ENCODE measurements at regions not wholly inside any gene's neighbourhood (a gene's known extent, or its start where the extent isn't known, plus 50 kb on each side); places are given as distances from the start of the nearest gene placed in this dataset.

- no peaks in the 10 kb centered on the region for H3K36me3 ChIP-seq (ENCODE audit: control insufficient read depth, insufficient read depth, low read length)
- H3K27me3 ChIP-seq (ENCODE audit: control insufficient read depth, insufficient read depth, low read length, poor library complexity, severe bottlenecking), result peaks cover 28% of the 10 kb centered on the region
- no peak for TF ChIP-seq CTCF (conservative IDR thresholded peaks at IDR 0.05)
- no peak overlapping the region for H3K9ac ChIP-seq (ENCODE audit: extremely low read depth, low read length, poor library complexity, severe bottlenecking)
- no peak overlapping the region for H3K4me3 ChIP-seq (ENCODE audit: low read length)
- H3K9me3 Mint-ChIP-seq, result peaks cover 17% of the 10 kb centered on the region
- DNase-seq, result no peak
- WGBS, 2 experiments (ENCODE audit: insufficient coverage in 1 of 2, insufficient read length in 1 of 2), result 93 to 97% methylated on average over 2 to 4 of the region's 4 CpGs
- H3K27ac Mint-ChIP-seq, result no peak overlapping the region
- peaks cover 7% of the 10 kb centered on the region for H3K4me1 ChIP-seq (ENCODE audit: control insufficient read depth, insufficient read depth, low read length)
- peaks cover 14% of the 10 kb centered on the region for H3K9me3 ChIP-seq (ENCODE audit: control insufficient read depth, low read length)
- no peaks in the 10 kb centered on the region for H3K36me3 Mint-ChIP-seq (ENCODE audit: low read depth)
- H3K27me3 Mint-ChIP-seq (ENCODE audit: insufficient read depth), result peaks cover 91% of the 10 kb centered on the region
- H3K27ac ChIP-seq (ENCODE audit: low read depth, low read length), result no peak overlapping the region
- peaks cover 20% of the 10 kb centered on the region for H3K4me1 Mint-ChIP-seq
- H3K4me3 Mint-ChIP-seq, result no peak overlapping the region
Observed at GRCh38 chr3:24951180-24951579, 456.5 kb upstream of the THRB start.

- Histone ChIP-seq H3K27ac (ENCODE audit: low read depth, low read length) (no peak overlapping the region), H3K9me3 (ENCODE audit: control insufficient read depth, low read length) (peaks cover 14% of the 10 kb centered on the region), H3K27me3 (ENCODE audit: control insufficient read depth, insufficient read depth, low read length, poor library complexity, severe bottlenecking) (peaks cover 28% of the 10 kb centered on the region), H3K36me3 (ENCODE audit: control insufficient read depth, insufficient read depth, low read length) (no peaks in the 10 kb centered on the region), H3K4me3 (ENCODE audit: low read length) (peak overlapping the region; percentile 25), H3K4me1 (ENCODE audit: control insufficient read depth, insufficient read depth, low read length) (peaks cover 7% of the 10 kb centered on the region), H3K9ac (ENCODE audit: extremely low read depth, low read length, poor library complexity, severe bottlenecking) (no peak overlapping the region)
- TF ChIP-seq CTCF (conservative IDR thresholded peaks at IDR 0.05), result no peak
- WGBS, 2 experiments (ENCODE audit: insufficient coverage in 1 of 2, insufficient read length in 1 of 2), result 10 to 22% methylated on average over 6 of the region's 6 CpGs
- DNase-seq, result peak; percentile 74
- no peaks in the 10 kb centered on the region for H3K36me3 Mint-ChIP-seq (ENCODE audit: low read depth)
- H3K4me1 Mint-ChIP-seq, result peaks cover 20% of the 10 kb centered on the region
- H3K9me3 Mint-ChIP-seq, result peaks cover 17% of the 10 kb centered on the region
- peaks cover 93% of the 10 kb centered on the region for H3K27me3 Mint-ChIP-seq (ENCODE audit: insufficient read depth)
- H3K27ac Mint-ChIP-seq, result peak overlapping the region; percentile 37
- no peak overlapping the region for H3K4me3 Mint-ChIP-seq
Observed at GRCh38 chr3:24952388-24952787, 457.7 kb upstream of the THRB start.

GRCh38 chr3:24953060-24953771, 458.6 kb upstream of the THRB start:
- TF ChIP-seq CTCF (conservative IDR thresholded peaks at IDR 0.05), result no peak
- H3K36me3 ChIP-seq (ENCODE audit: control insufficient read depth, insufficient read depth, low read length), result no peaks in the 10 kb centered on the region
- WGBS, 2 experiments (ENCODE audit: insufficient coverage in 1 of 2, insufficient read length in 1 of 2), result 68 to 71% methylated on average over 1 to 4 of the region's 5 CpGs
- peaks cover 17% of the 10 kb centered on the region for H3K9me3 Mint-ChIP-seq
- no peak for DNase-seq
- peaks cover 20% of the 10 kb centered on the region for H3K4me1 Mint-ChIP-seq
- H3K27me3 ChIP-seq (ENCODE audit: control insufficient read depth, insufficient read depth, low read length, poor library complexity, severe bottlenecking), result peaks cover 28% of the 10 kb centered on the region
- no peak overlapping the region for H3K4me3 Mint-ChIP-seq
- no peak overlapping the region for H3K27ac Mint-ChIP-seq
- H3K36me3 Mint-ChIP-seq (ENCODE audit: low read depth), result no peaks in the 10 kb centered on the region
- H3K27ac ChIP-seq (ENCODE audit: low read depth, low read length), result no peak overlapping the region
- peak overlapping the region; percentile 25 for H3K4me3 ChIP-seq (ENCODE audit: low read length)
- H3K9me3 ChIP-seq (ENCODE audit: control insufficient read depth, low read length), result peaks cover 14% of the 10 kb centered on the region
- H3K9ac ChIP-seq (ENCODE audit: extremely low read depth, low read length, poor library complexity, severe bottlenecking), result no peak overlapping the region
- H3K27me3 Mint-ChIP-seq (ENCODE audit: insufficient read depth), result peaks cover 91% of the 10 kb centered on the region
- H3K4me1 ChIP-seq (ENCODE audit: control insufficient read depth, insufficient read depth, low read length), result peaks cover 7% of the 10 kb centered on the region

Measured in endodermal cell (in vitro differentiated cells).